GM21528 (cell line): ENCODE measurements at regions not wholly inside any gene's neighbourhood (a gene's known extent, or its start where the extent isn't known, plus 50 kb on each side); places are given as distances from the start of the nearest gene placed in this dataset.
"Not testable (repeated sequence)": the region's sequence is repeated elsewhere in the genome, so short reads cannot be mapped to it uniquely, and the experiment has no call there.

Experiments
- ATAC-seq: cut with Tn5 transposase; IDR thresholded peaks from one replicate; pipeline ENCODE4 v1.9.1; 2021; ENCODE audit warnings: mild to moderate bottlenecking, moderate library complexity; ENCODE audit not compliant: unreplicated experiment, low FRiP score

GRCh38 chr1:218015106-218015505 is 270.0 kb upstream of the RRP15 start:
- ATAC-seq, result not testable (repeated sequence)

GRCh38 chr1:218024211-218024720 is 260.8 kb upstream of the RRP15 start:
- ATAC-seq, result no peak

- ATAC-seq, result no peak
Measured at GRCh38 chr1:218025454-218025853, 259.6 kb upstream of the RRP15 start.

GRCh38 chr1:218027152-218027551 is 257.9 kb upstream of the RRP15 start:
- no peak for ATAC-seq

- ATAC-seq, result no peak
Measured at GRCh38 chr1:218030846-218031245, 254.2 kb upstream of the RRP15 start.

GRCh38 chr1:218031901-218032300 is 253.2 kb upstream of the RRP15 start:
- no peak for ATAC-seq

GRCh38 chr1:218034468-218034867 is 250.6 kb upstream of the RRP15 start:
- no peak for ATAC-seq

GRCh38 chr1:218048828-218049420 is 236.2 kb upstream of the RRP15 start:
- ATAC-seq, result no peak

- no peak for ATAC-seq
Measured at GRCh38 chr1:218049641-218050040, 235.5 kb upstream of the RRP15 start.

GRCh38 chr1:218058730-218059129 is 226.4 kb upstream of the RRP15 start:
- ATAC-seq, result no peak

- no peak for ATAC-seq
Measured at GRCh38 chr1:218064426-218064825, 220.7 kb upstream of the RRP15 start.

GRCh38 chr1:218066332-218066731 is 218.8 kb upstream of the RRP15 start:
- ATAC-seq, result no peak

GRCh38 chr1:218068241-218068640 is 216.9 kb upstream of the RRP15 start:
- no peak for ATAC-seq

GRCh38 chr1:218069180-218069579 is 215.9 kb upstream of the RRP15 start:
- ATAC-seq, result no peak

GRCh38 chr1:218073062-218073461 is 212.0 kb upstream of the RRP15 start:
- ATAC-seq, result no peak

GRCh38 chr1:218078916-218079315 is 206.2 kb upstream of the RRP15 start:
- ATAC-seq, result no peak

GRCh38 chr1:218079347-218079746 is 205.7 kb upstream of the RRP15 start:
- ATAC-seq, result no peak

- no peak for ATAC-seq
Measured at GRCh38 chr1:218079820-218080219, 205.3 kb upstream of the RRP15 start.

GRCh38 chr1:218080863-218081262 is 204.2 kb upstream of the RRP15 start:
- no peak for ATAC-seq

GRCh38 chr1:218081358-218081757 is 203.7 kb upstream of the RRP15 start:
- ATAC-seq, result no peak

- ATAC-seq, result no peak
Measured at GRCh38 chr1:218090459-218090858, 194.6 kb upstream of the RRP15 start.

- no peak for ATAC-seq
Measured at GRCh38 chr1:218101409-218101808, 183.7 kb upstream of the RRP15 start.

- ATAC-seq, result no peak
Measured at GRCh38 chr1:218108034-218108433, 177.1 kb upstream of the RRP15 start.
